PFSK-1 (cell line): ENCODE measurements at regions not wholly inside any gene's neighbourhood (a gene's known extent, or its start where the extent isn't known, plus 50 kb on each side); places are given as distances from the start of the nearest gene placed in this dataset.

Experiments used
- FOXP2 ChIP-seq: optimal IDR thresholded peaks from 2 replicates; pipeline ENCODE3; 2011; ENCODE audit warnings: borderline replicate concordance, control low read depth, inconsistent platforms; ENCODE audit not compliant: insufficient read depth; ENCODE audit errors: extremely low read length, extremely low read depth
- POLR2AphosphoS5 ChIP-seq: IDR thresholded peaks from 2 replicates; pipeline ENCODE4 v1.6.1; 2012; ENCODE audit warnings: low read depth, mild to moderate bottlenecking, control low read depth, low read length, moderate library complexity
- REST ChIP-seq, 2 experiments: IDR thresholded peaks; 2 replicates each; pipeline versions ENCODE4 v1.6.1 to v1.8.0; 2011 to 2012; ENCODE audit warnings: low read depth in 2 of 2, low read length in 2 of 2, control low read depth in 1 of 2, inconsistent platforms in 1 of 2, mild to moderate bottlenecking in 1 of 2, moderate library complexity in 1 of 2; ENCODE audit not compliant: insufficient read depth in 1 of 2
- SIN3A ChIP-seq: IDR thresholded peaks from 2 replicates; pipeline ENCODE4 v1.6.1; 2012; ENCODE audit warnings: mild to moderate bottlenecking, low read length, moderate library complexity, borderline replicate concordance; ENCODE audit not compliant: insufficient read depth
- TAF1 ChIP-seq: IDR thresholded peaks from 2 replicates; pipeline ENCODE4 v1.6.1; 2012; ENCODE audit warnings: low read length, control low read depth, borderline replicate concordance; ENCODE audit not compliant: insufficient read depth

- no peak for TF ChIP-seq FOXP2
- TF ChIP-seq SIN3A = no peak
- no peak for TF ChIP-seq POLR2AphosphoS5
- no peak for TF ChIP-seq REST (IDR thresholded peaks at IDR 0.05; ENCODE audit: insufficient read depth in 1 of 2, low read depth in 2 of 2, low read length in 2 of 2)
These were observed 117.6 kb upstream of the CCN2 start for GRCh38 chr6:132068766-132069165.

DNA sequence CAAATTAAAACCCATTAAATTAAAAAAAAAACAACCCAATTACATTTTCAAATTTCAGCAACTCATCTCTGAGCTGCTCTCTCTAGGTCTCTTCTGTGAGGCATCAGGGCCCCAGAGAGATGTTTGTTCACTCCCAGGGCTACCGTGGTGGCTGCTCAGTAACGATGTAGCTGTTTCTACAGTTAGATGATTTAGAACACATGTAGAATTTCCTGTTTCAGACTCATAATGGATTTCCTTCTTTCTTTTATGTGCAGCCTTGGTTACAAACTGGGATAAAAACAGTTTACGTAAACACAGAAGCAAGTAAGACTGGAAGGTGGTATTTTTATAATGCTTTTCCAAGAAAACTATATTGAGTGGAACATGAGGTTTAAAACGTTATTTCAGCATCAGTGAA is 116.1 kb upstream of the CCN2 start:
- TF ChIP-seq REST (IDR thresholded peaks at IDR 0.05; ENCODE audit: insufficient read depth in 1 of 2, low read depth in 2 of 2, low read length in 2 of 2) (no peak), POLR2AphosphoS5 (no peak), TAF1 (no peak), SIN3A (no peak), FOXP2 (no peak)

- TF ChIP-seq TAF1 (no peak), POLR2AphosphoS5 (no peak), REST (IDR thresholded peaks at IDR 0.05; ENCODE audit: insufficient read depth in 1 of 2, low read depth in 2 of 2, low read length in 2 of 2) (no peak), SIN3A (no peak), FOXP2 (no peak)
These were observed 114.4 kb upstream of the CCN2 start for GRCh38 chr6:132065556-132065955.

GRCh38 chr6:132063738-132064137 is 112.6 kb upstream of the CCN2 start:
- no peak for TF ChIP-seq TAF1
- TF ChIP-seq REST (IDR thresholded peaks at IDR 0.05; ENCODE audit: insufficient read depth in 1 of 2, low read depth in 2 of 2, low read length in 2 of 2) = no peak
- no peak for TF ChIP-seq FOXP2
- no peak for TF ChIP-seq SIN3A
- no peak for TF ChIP-seq POLR2AphosphoS5

DNA sequence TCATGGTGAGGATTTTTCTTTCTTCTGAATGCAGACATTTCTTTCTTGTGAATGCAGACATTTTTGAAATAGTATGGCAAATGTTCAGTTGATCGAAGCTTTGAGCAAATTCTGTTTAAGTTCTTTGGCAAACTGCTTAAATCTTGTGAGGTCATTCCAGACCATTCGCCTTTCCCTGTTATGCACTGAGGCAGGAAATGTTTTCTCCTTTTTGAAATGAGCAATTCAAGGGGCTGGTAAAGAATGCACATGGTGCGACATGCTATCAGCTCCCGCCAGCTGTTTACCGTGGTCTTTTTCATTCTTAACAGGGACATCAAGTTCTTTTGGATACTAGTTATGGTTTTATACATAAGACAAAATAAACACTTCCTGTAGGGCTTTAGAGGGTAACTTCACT is 112.0 kb upstream of the CCN2 start:
- TF ChIP-seq FOXP2 = no peak
- TF ChIP-seq TAF1 = no peak
- TF ChIP-seq SIN3A = no peak
- TF ChIP-seq REST (IDR thresholded peaks at IDR 0.05; ENCODE audit: insufficient read depth in 1 of 2, low read depth in 2 of 2, low read length in 2 of 2) = no peak
- no peak for TF ChIP-seq POLR2AphosphoS5
